B cell (primary cell): ENCODE measurements at regions not wholly inside any gene's neighbourhood (a gene's known extent, or its start where the extent isn't known, plus 50 kb on each side); places are given as distances from the start of the nearest gene placed in this dataset.
"Not testable (repeated sequence)": the region's sequence is repeated elsewhere in the genome, so short reads cannot be mapped to it uniquely, and the experiment has no call there.

Source experiments
- ATAC-seq: fragments of 200-7000 bp; cut with Tn5 transposase; one replicate; pipeline ENCODE4 v1.10.0; 2021; ENCODE audit warnings: low read depth, mild to moderate bottlenecking, moderate number of reproducible peaks, moderate library complexity
- CTCF ChIA-PET: fragments of 350-600 bp; sonication (Branson Sonifier 250); formaldehyde crosslinking; loops from one replicate; lab custom pipeline; 2021; ENCODE audit warnings: antibody characterized with exemption, inconsistent platforms; lab: Charles Lee
- POLR2A ChIA-PET: fragments of 350-600 bp; sonication (Branson Sonifier 250); formaldehyde crosslinking; loops from one replicate; lab custom pipeline; 2021; ENCODE audit warnings: antibody characterized with exemption; lab: Charles Lee
- DNase-seq: peaks from one replicate; pipeline ENCODE4 v3.0.0; 2013
- H2AFZ ChIP-seq: 2 replicates; pipeline ENCODE4 v1.6.1; 2012; ENCODE audit warnings: mild to moderate bottlenecking, low read depth, low read length; ENCODE audit not compliant: insufficient read depth, poor library complexity, severe bottlenecking
- H3K27ac ChIP-seq, 2 donors: 1 replicate in 1 of 2; 2 replicates in 1 of 2; pipeline ENCODE4 v1.5.1; 2012 to 2013; ENCODE audit warnings: low read length in 2 of 2, mild to moderate bottlenecking in 2 of 2, moderate library complexity in 1 of 2
- H3K27me3 ChIP-seq, 4 experiments: fragments of 200-600 bp in 1 of 4; sonication (generic) in 1 of 4; replicated peaks in 1 of 4; 1 replicate in 2 of 4; 2 replicates in 2 of 4; pipeline versions ENCODE4 v1.6.1 to v1.7.0; 2013 to 2016; ENCODE audit warnings: low read length in 3 of 4, mild to moderate bottlenecking in 2 of 4, mixed read lengths in 1 of 4, moderate library complexity in 1 of 4; ENCODE audit not compliant: insufficient read depth in 4 of 4, control insufficient read depth in 3 of 4; ENCODE audit errors: control extremely low read depth in 1 of 4
- H3K36me3 ChIP-seq, 2 experiments: replicated peaks in 1 of 2; 1 replicate in 1 of 2; 2 replicates in 1 of 2; pipeline versions ENCODE4 v1.6.1 to v1.7.1; 2013; ENCODE audit warnings: low read length in 1 of 2; ENCODE audit not compliant: insufficient read depth in 2 of 2, control insufficient read depth in 1 of 2; ENCODE audit errors: control extremely low read depth in 1 of 2, extremely low read depth in 1 of 2
- H3K4me1 ChIP-seq, 2 donors: fragments of 200-600 bp in 1 of 2; sonication (generic) in 1 of 2; 1 replicate in 1 of 2; 2 replicates in 1 of 2; pipeline versions ENCODE4 v1.5.1 to v1.6.1; 2013 to 2017; ENCODE audit warnings: low read length in 2 of 2; ENCODE audit not compliant: control insufficient read depth in 2 of 2, insufficient read depth in 2 of 2
- H3K4me2 ChIP-seq: replicated peaks from 2 replicates; pipeline ENCODE3; 2012; ENCODE audit warnings: mild to moderate bottlenecking, low read depth, low read length; ENCODE audit not compliant: poor library complexity, severe bottlenecking
- H3K4me3 ChIP-seq, 5 experiments: fragments of 200-600 bp in 1 of 5; sonication (generic) in 1 of 5; 1 replicate in 3 of 5; 2 replicates in 2 of 5; pipeline versions ENCODE4 v1.5.1 to v1.7.0; 2011 to 2016; ENCODE audit warnings: low read length in 4 of 5, mild to moderate bottlenecking in 4 of 5, low read depth in 2 of 5, control low read depth in 1 of 5, moderate library complexity in 1 of 5; ENCODE audit not compliant: insufficient read depth in 1 of 5; ENCODE audit errors: control extremely low read depth in 1 of 5, extremely low read depth in 1 of 5
- H3K79me2 ChIP-seq: fragments of 200-600 bp; sonication (generic); one replicate; pipeline ENCODE4 v1.6.0; 2016; ENCODE audit warnings: low read length; ENCODE audit not compliant: control insufficient read depth, insufficient read depth
- H3K9ac ChIP-seq: fragments of 200-600 bp; sonication (generic); 2 replicates; pipeline ENCODE4 v1.6.1; 2017; ENCODE audit warnings: mild to moderate bottlenecking, low read length, moderate library complexity
- H3K9me3 ChIP-seq, 3 donors: one replicate each; pipeline versions ENCODE4 v1.6.1 to v1.7.1; 2013; ENCODE audit warnings: low read length in 2 of 3; ENCODE audit not compliant: control insufficient read depth in 2 of 3, insufficient read depth in 1 of 3; ENCODE audit errors: control extremely low read depth in 1 of 3
- H4K20me1 ChIP-seq: 2 replicates; pipeline ENCODE4 v1.6.0; 2012; ENCODE audit warnings: mild to moderate bottlenecking, low read length; ENCODE audit not compliant: insufficient read depth, control insufficient read depth, poor library complexity, severe bottlenecking
- H3K27ac Mint-ChIP-seq: one replicate; pipeline ENCODE4 v1.8.0; 2021; ENCODE audit warnings: mixed read lengths
- H3K27me3 Mint-ChIP-seq: one replicate; pipeline ENCODE4 v1.8.0; 2021; ENCODE audit warnings: mixed read lengths
- H3K4me1 Mint-ChIP-seq: one replicate; pipeline ENCODE4 v1.8.0; 2021; ENCODE audit warnings: mixed read lengths
- H3K4me3 Mint-ChIP-seq: one replicate; pipeline ENCODE4 v1.8.0; 2021; ENCODE audit warnings: mixed read lengths
- H3K9me3 Mint-ChIP-seq: one replicate; pipeline ENCODE4 v1.8.0; 2022; ENCODE audit warnings: mixed read lengths; ENCODE audit not compliant: insufficient read depth
- CTCF ChIP-seq: fragments of 200-600 bp; IDR thresholded peaks from one replicate; pipeline ENCODE4 v1.8.0; 2022; ENCODE audit warnings: antibody characterized with exemption, mild to moderate bottlenecking
- EZH2 ChIP-seq: IDR thresholded peaks from 2 replicates; pipeline ENCODE4 v1.6.1; 2012; ENCODE audit warnings: borderline replicate concordance, low read depth, mild to moderate bottlenecking, moderate library complexity, low read length; ENCODE audit not compliant: insufficient read depth, poor library complexity, severe bottlenecking
- WGBS: methylation state at CpG from one replicate; pipeline ENCODE4 v1.1.5; 2013; ENCODE audit warnings: missing lambda C conversion rate; ENCODE audit not compliant: insufficient coverage; 5-methylcytosine and 5-hydroxymethylcytosine counted together
- intact Hi-C: fragments of 100-400 bp; cut with micrococcal nuclease; formaldehyde crosslinking; loops from one replicate; pipeline ENCODE4 v1.10.0; 2022

- Histone ChIP-seq H3K9me3 (peaks cover 0 to 2% (median 0%) of the 10 kb centered on the region in 3 donors), H3K4me3 (no peak overlapping the region), H4K20me1 (no peaks in the 10 kb centered on the region), H2AFZ (no peak overlapping the region), H3K79me2 (no peaks in the 10 kb centered on the region), H3K27ac (no peak overlapping the region), H3K36me3 (no peaks in the 10 kb centered on the region), H3K4me1 (peaks cover 18 to 19% of the 10 kb centered on the region in 2 donors), H3K4me2 (no peak overlapping the region), H3K9ac (no peak overlapping the region), H3K27me3 (no peaks in the 10 kb centered on the region)
- H3K9me3 Mint-ChIP-seq = no peaks in the 10 kb centered on the region
- CTCF ChIA-PET = no interaction called here
- peaks cover 40% of the 10 kb centered on the region for H3K4me1 Mint-ChIP-seq
- H3K27ac Mint-ChIP-seq = no peak overlapping the region
- ATAC-seq (no peak), DNase-seq (no peak)
- no peak for TF ChIP-seq CTCF
- TF ChIP-seq EZH2 = no peak
- no peaks in the 10 kb centered on the region for H3K27me3 Mint-ChIP-seq
- intact Hi-C loops = no loop called here
- H3K4me3 Mint-ChIP-seq = no peak overlapping the region
- POLR2A ChIA-PET = no interaction called here
Measured at GRCh38 chr12:116670859-116671258, 67.0 kb downstream of the SPRING1 start.

- Histone ChIP-seq H4K20me1 (no peaks in the 10 kb centered on the region), H3K4me1 (peaks cover 5 to 6% of the 10 kb centered on the region in 2 donors), H3K36me3 (no peaks in the 10 kb centered on the region), H3K9ac (no peak overlapping the region), H3K79me2 (no peaks in the 10 kb centered on the region), H3K27me3 (peaks cover 0 to 2% (median 1%) of the 10 kb centered on the region in 4 experiments), H3K27ac (no peak overlapping the region), H3K4me3 (no peak overlapping the region), H3K9me3 (peaks cover 0 to 2% (median 0%) of the 10 kb centered on the region in 3 donors), H2AFZ (no peak overlapping the region), H3K4me2 (no peak overlapping the region)
- no peak overlapping the region for H3K4me3 Mint-ChIP-seq
- WGBS = 89% methylated on average over 7 of the region's 10 CpGs
- intact Hi-C loops = no loop called here
- H3K4me1 Mint-ChIP-seq = peaks cover 19% of the 10 kb centered on the region
- H3K27me3 Mint-ChIP-seq = peaks cover 21% of the 10 kb centered on the region
- H3K27ac Mint-ChIP-seq = no peak overlapping the region
- no peaks in the 10 kb centered on the region for H3K9me3 Mint-ChIP-seq
- CTCF ChIA-PET = no interaction called here
- no peak for DNase-seq
- no peak for ATAC-seq
- no peak for TF ChIP-seq CTCF
- POLR2A ChIA-PET = no interaction called here
Measured at GRCh38 chr12:116667752-116668151, 70.1 kb downstream of the SPRING1 start.

GRCh38 chr12:116666829-116667228, 71.0 kb downstream of the SPRING1 start:
- H3K9me3 ChIP-seq, DNase-seq, ATAC-seq, H3K4me1 ChIP-seq, H4K20me1 ChIP-seq, H3K4me3 ChIP-seq, H3K4me2 ChIP-seq, CTCF ChIA-PET, H3K9me3 Mint-ChIP-seq, H3K27ac ChIP-seq, intact Hi-C loops, H3K79me2 ChIP-seq, POLR2A ChIA-PET, H3K27me3 ChIP-seq, H3K4me3 Mint-ChIP-seq, H2AFZ ChIP-seq, H3K36me3 ChIP-seq, H3K27ac Mint-ChIP-seq, H3K9ac ChIP-seq: not testable (repeated sequence)
- peaks cover 12% of the 10 kb centered on the region for H3K4me1 Mint-ChIP-seq
- 96% methylated on average over 5 of the region's 8 CpGs for WGBS
- H3K27me3 Mint-ChIP-seq = peaks cover 23% of the 10 kb centered on the region
